ENCODE measurements at regions not wholly inside any gene's neighbourhood (a gene's known extent, or its start where the extent isn't known, plus 50 kb on each side); places are given as distances from the start of the nearest gene placed in this dataset.

DNA sequence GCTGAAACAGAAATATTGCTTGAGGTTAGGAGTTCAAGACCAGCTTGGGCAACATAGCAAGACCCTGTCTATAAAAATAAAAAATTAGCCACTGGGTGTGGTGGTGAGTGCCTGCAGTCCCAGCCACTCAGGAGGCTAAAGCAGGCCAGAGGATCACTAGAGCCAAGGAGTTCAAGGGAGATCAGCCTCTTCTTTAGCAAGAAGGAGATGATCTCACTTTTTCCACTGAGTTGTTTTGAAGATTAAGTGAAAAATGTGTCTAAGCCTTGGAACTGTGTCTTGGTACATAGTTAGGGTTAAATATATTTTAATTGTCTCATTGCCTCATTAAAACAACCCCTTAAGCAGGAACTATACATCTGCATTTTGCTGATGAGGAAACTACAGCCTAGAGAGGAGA is 279.0 kb upstream of the ZFP64 start:
- TF ChIP-seq CTCF (IDR thresholded peaks at IDR 0.05) (no peak), POLR2AphosphoS5 (IDR thresholded peaks at IDR 0.05) (no peak), POLR2A (IDR thresholded peaks at IDR 0.05) (no peak)
